HEK293 (cell line): ENCODE measurements at regions not wholly inside any gene's neighbourhood (a gene's known extent, or its start where the extent isn't known, plus 50 kb on each side); places are given as distances from the start of the nearest gene placed in this dataset.

Experiments used
- CTCF ChIA-PET: fragments of 350-600 bp; formaldehyde crosslinking; extraction: SDS; loops from one replicate; lab custom pipeline; 2021; ENCODE audit warnings: antibody characterized with exemption; lab: Yijun Ruan, JAX
- POLR2A ChIA-PET: fragments of 300-600 bp; formaldehyde crosslinking; extraction: SDS; loops from one replicate; lab custom pipeline; 2020; ENCODE audit warnings: antibody characterized with exemption, inconsistent platforms; lab: Yijun Ruan, JAX
- H3K27ac ChIP-seq: fragments of 200-500 bp; sonication (Bioruptor generic); 2 replicates; pipeline ENCODE4 v1.5.1; 2014; ENCODE audit warnings: low read depth, low read length, control low read depth, inconsistent platforms; ENCODE audit errors: extremely low read depth
- H3K36me3 ChIP-seq, 2 experiments: fragments of 200-500 bp in 1 of 2; sonication (Bioruptor generic) in 1 of 2; 1 replicate in 1 of 2; 2 replicates in 1 of 2; pipeline ENCODE4 v1.5.1; 2014 to 2017; ENCODE audit warnings: inconsistent platforms in 2 of 2, low read length in 2 of 2; ENCODE audit not compliant: control insufficient read depth in 2 of 2, insufficient read depth in 1 of 2
- H3K4me1 ChIP-seq: fragments of 200-500 bp; sonication (Bioruptor generic); 2 replicates; pipeline ENCODE4 v1.5.1; 2014; ENCODE audit warnings: mild to moderate bottlenecking, low read length, inconsistent platforms; ENCODE audit not compliant: control insufficient read depth, insufficient read depth
- H3K4me3 ChIP-seq: 2 replicates; pipeline ENCODE4 v1.5.1; 2011; ENCODE audit warnings: low read depth, mild to moderate bottlenecking, control low read depth, low read length, moderate library complexity
- H3K9me3 ChIP-seq: fragments of 200-500 bp; sonication (Bioruptor generic); 2 replicates; pipeline ENCODE4 v1.5.1; 2014; ENCODE audit warnings: low read depth, low read length, inconsistent platforms; ENCODE audit not compliant: control insufficient read depth, insufficient read depth
- BCL6B ChIP-seq: fragments of 450-650 bp; formaldehyde crosslinking; IDR thresholded peaks from 2 replicates; pipeline ENCODE4 v1.5.1; 2017; ENCODE audit warnings: missing biosample characterization, missing genetic modification characterization
- KLF8 ChIP-seq: fragments of 450-650 bp; formaldehyde crosslinking; IDR thresholded peaks from 2 replicates; pipeline ENCODE4 v1.5.1; 2016; ENCODE audit warnings: missing biosample characterization, missing genetic modification characterization
- PRDM2 ChIP-seq: fragments of 450-650 bp; formaldehyde crosslinking; IDR thresholded peaks from 2 replicates; pipeline ENCODE4 v1.5.1; 2016; ENCODE audit warnings: missing biosample characterization, missing genetic modification characterization, borderline replicate concordance
- PRDM6 ChIP-seq: fragments of 450-650 bp; formaldehyde crosslinking; IDR thresholded peaks from 2 replicates; pipeline ENCODE4 v1.5.1; 2017; ENCODE audit warnings: missing biosample characterization, missing genetic modification characterization
- ZNF138 ChIP-seq: fragments of 450-650 bp; formaldehyde crosslinking; IDR thresholded peaks from 2 replicates; pipeline ENCODE4 v1.5.1; 2016; ENCODE audit warnings: missing biosample characterization, missing genetic modification characterization, borderline replicate concordance
- ZNF140 ChIP-seq: fragments of 450-650 bp; formaldehyde crosslinking; IDR thresholded peaks from 2 replicates; pipeline ENCODE4 v1.5.1; 2016; ENCODE audit warnings: missing biosample characterization, missing genetic modification characterization
- ZNF184 ChIP-seq: fragments of 450-650 bp; IDR thresholded peaks from 2 replicates; pipeline ENCODE4 v1.5.1; 2018; ENCODE audit warnings: missing biosample characterization, mild to moderate bottlenecking, missing genetic modification characterization
- ZNF23 ChIP-seq: fragments of 450-650 bp; formaldehyde crosslinking; IDR thresholded peaks from 2 replicates; pipeline ENCODE4 v1.5.1; 2016; ENCODE audit warnings: missing biosample characterization, missing genetic modification characterization, borderline replicate concordance
- ZNF280D ChIP-seq: fragments of 450-650 bp; formaldehyde crosslinking; IDR thresholded peaks from 2 replicates; pipeline ENCODE4 v1.5.1; 2016; ENCODE audit warnings: missing biosample characterization, missing genetic modification characterization
- ZNF433 ChIP-seq: fragments of 450-650 bp; formaldehyde crosslinking; IDR thresholded peaks from 2 replicates; pipeline ENCODE4 v1.5.1; 2016; ENCODE audit warnings: missing biosample characterization, missing genetic modification characterization, low read depth
- ZNF449 ChIP-seq: fragments of 450-650 bp; formaldehyde crosslinking; IDR thresholded peaks from 2 replicates; pipeline ENCODE4 v1.5.1; 2017; ENCODE audit warnings: missing biosample characterization, mild to moderate bottlenecking, missing genetic modification characterization, moderate library complexity
- ZNF621 ChIP-seq: fragments of 450-650 bp; formaldehyde crosslinking; IDR thresholded peaks from 2 replicates; pipeline ENCODE4 v1.5.1; 2017; ENCODE audit warnings: missing biosample characterization, missing genetic modification characterization
- ZNF639 ChIP-seq: fragments of 450-650 bp; formaldehyde crosslinking; IDR thresholded peaks from 2 replicates; pipeline ENCODE4 v1.5.1; 2016; ENCODE audit warnings: missing biosample characterization, missing genetic modification characterization
- ZNF670 ChIP-seq: fragments of 450-650 bp; formaldehyde crosslinking; IDR thresholded peaks from 2 replicates; pipeline ENCODE4 v1.5.1; 2016; ENCODE audit warnings: missing biosample characterization, missing genetic modification characterization, low read depth
- ZNF707 ChIP-seq: fragments of 450-650 bp; formaldehyde crosslinking; IDR thresholded peaks from 2 replicates; pipeline ENCODE4 v1.5.1; 2016; ENCODE audit warnings: missing biosample characterization, missing genetic modification characterization
- ZNF792 ChIP-seq: fragments of 450-650 bp; formaldehyde crosslinking; IDR thresholded peaks from 2 replicates; pipeline ENCODE4 v1.5.1; 2016; ENCODE audit warnings: missing biosample characterization, missing genetic modification characterization
- ZSCAN5A ChIP-seq: fragments of 450-650 bp; formaldehyde crosslinking; IDR thresholded peaks from 2 replicates; pipeline ENCODE4 v1.5.1; 2016; ENCODE audit warnings: missing biosample characterization, missing genetic modification characterization

- no peaks in the 10 kb centered on the region for H3K4me1 ChIP-seq
- TF ChIP-seq ZNF707 (no peak), ZNF670 (no peak), PRDM2 (tag by site-specific recombination) (no peak), ZNF23 (tag by site-specific recombination) (no peak), ZNF280D (tag by site-specific recombination) (no peak), ZNF433 (tag by site-specific recombination) (no peak), KLF8 (tag by site-specific recombination) (no peak), ZNF140 (tag by site-specific recombination) (no peak)
- H3K36me3 ChIP-seq, result no peaks in the 10 kb centered on the region
- H3K27ac ChIP-seq, result no peak overlapping the region
- POLR2A ChIA-PET, result no interaction called here
- H3K9me3 ChIP-seq, result no peaks in the 10 kb centered on the region
- CTCF ChIA-PET, result interaction anchor here (0.7 kb wide), 1 partner anchor 9 kb away, joined by 3 read pairs; no protein-coding TSS in a partner anchor
- no peak overlapping the region for H3K4me3 ChIP-seq
Measured at GRCh38 chr10:44320756-44321155, 64.1 kb downstream of the CXCL12 start.

GRCh38 chr10:44317856-44318255, 67.0 kb downstream of the CXCL12 start:
- POLR2A ChIA-PET, result no interaction called here
- Histone ChIP-seq H3K27ac (no peak overlapping the region), H3K4me1 (no peaks in the 10 kb centered on the region), H3K36me3 (no peaks in the 10 kb centered on the region), H3K9me3 (no peaks in the 10 kb centered on the region), H3K4me3 (no peak overlapping the region)
- CTCF ChIA-PET, result no interaction called here
- TF ChIP-seq ZNF792 (tag by site-specific recombination), result no peak
- no peak for TF ChIP-seq ZNF138
- no peak for TF ChIP-seq ZSCAN5A (tag by site-specific recombination)
- TF ChIP-seq PRDM6 (tag by site-specific recombination), result no peak
- no peak for TF ChIP-seq ZNF621
- TF ChIP-seq ZNF639, result no peak
- no peak for TF ChIP-seq ZNF184 (tag by site-specific recombination)
- TF ChIP-seq BCL6B, result no peak
- TF ChIP-seq ZNF449 (tag by site-specific recombination), result no peak
